HG03354 (cell line): ENCODE measurements at regions not wholly inside any gene's neighbourhood (a gene's known extent, or its start where the extent isn't known, plus 50 kb on each side); places are given as distances from the start of the nearest gene placed in this dataset.
"Not testable (repeated sequence)": the region's sequence is repeated elsewhere in the genome, so short reads cannot be mapped to it uniquely, and the experiment has no call there.

ENCODE experiments used
- ATAC-seq: cut with Tn5 transposase; IDR thresholded peaks from one replicate; pipeline ENCODE4 v1.9.1; 2021; ENCODE audit warnings: mild to moderate bottlenecking; ENCODE audit not compliant: unreplicated experiment, poor library complexity, severe bottlenecking

DNA sequence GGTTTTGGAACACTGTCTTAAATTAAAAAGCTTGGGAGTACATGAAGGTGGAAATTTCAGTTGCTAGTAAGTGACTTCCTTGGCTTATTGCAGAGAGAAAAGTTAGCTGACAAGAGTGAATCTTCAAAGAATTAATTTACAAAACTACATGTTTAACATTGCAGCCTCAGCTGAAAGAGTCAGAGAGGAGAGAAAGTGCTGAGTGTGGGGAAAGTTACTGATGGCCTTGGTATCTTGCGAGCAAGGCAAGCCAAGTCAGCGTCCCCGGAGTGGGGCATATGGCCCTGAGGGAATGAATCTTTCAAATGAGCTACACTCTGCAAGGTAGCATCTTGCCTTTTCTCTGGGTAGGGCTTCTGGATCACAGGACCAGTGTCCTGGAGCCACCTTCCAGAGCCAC, 131.3 kb downstream of the LPIN1 start:
- no peak for ATAC-seq

DNA sequence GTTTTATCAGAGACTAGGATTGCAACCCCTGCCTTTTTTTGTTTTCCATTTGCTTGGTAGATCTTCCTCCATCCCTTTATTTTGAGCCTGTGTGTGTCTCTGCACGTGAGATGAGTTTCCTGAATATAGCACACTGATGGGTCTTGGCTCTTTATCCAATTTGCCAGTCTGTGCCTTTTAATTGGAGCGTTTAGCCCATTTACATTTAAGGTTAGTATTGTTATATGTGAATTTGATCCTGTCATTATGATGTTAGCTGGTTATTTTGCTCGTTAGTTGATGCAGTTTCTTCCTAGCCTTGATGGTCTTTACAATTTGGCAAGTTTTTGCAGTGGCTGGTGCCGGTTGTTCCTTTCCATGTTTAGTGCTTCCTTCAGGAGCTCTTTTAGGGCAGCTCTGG, 138.8 kb downstream of the LPIN1 start:
- ATAC-seq, result not testable (repeated sequence)

DNA sequence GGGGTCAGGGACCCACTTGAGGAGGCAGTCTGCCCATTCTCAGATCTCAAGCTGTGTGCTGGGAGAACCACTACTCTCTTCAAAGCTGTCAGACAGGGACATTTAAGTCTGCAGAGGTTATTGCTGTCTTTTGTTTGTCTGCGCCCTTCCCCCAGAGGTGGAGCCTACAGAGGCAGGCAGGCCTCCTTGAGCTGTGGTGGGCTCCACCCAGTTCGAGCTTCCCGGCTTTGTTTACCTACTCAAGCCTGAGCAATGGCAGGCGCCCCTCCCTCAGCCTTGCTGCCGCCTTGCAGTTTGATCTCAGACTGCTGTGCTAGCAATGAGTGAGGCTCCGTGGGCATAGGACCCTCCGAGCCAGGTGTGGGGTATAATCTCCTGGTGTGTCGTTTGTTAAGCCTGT, 140.5 kb downstream of the LPIN1 start:
- ATAC-seq, result not testable (repeated sequence)

DNA sequence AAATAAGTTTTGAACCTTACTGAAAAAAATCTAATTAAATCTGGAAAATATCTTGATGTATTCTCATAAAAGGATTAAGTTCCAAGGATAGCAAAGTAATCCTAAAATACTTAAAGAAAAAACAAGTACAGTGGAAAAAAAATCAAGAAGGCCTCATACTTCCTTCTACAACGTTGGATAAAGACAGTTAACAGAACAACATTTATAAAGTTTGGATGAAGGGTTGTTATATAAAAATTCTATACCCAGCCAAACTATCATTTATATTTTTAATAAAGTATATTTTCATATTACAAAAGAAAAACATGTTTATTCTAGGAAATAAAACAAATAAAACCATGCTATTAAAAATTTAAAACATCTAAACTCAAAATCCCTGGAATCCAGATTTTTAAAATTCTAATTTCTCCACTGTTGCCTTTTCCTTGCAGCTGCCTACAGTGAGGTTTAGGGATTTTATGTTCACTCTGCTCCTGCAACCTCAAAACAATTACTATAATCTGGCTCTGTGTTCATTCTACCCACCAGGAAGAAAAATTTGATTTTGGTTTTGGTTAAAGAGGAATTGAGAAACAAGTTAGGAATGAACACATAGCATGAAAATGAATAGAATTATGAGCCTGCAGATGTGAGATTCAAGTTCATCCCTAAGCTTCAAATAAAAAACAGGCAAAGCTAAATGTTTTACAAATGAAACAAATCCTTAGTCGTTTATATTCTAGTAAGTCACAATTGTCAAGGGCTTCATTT, 142.8 kb downstream of the LPIN1 start:
- ATAC-seq, result no peak

DNA sequence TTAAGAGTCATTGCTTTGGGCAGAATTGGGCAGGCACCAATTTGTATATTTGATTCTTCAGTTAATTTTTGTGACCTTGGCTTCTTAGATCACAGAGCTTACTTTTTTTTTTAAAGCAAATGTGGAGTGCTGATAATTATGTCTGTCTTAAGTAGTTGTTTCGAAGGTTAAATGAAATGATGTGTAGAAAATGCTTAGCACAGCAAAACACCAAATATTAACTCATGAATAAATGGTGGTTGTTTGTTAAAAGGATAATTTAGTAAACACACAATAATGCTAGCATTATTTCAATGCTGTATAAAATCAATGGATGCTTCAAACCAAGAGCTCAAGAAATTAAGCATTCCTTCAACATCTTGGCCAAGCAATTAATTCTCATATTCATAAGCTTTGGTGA, 143.4 kb downstream of the LPIN1 start:
- ATAC-seq, result no peak

DNA sequence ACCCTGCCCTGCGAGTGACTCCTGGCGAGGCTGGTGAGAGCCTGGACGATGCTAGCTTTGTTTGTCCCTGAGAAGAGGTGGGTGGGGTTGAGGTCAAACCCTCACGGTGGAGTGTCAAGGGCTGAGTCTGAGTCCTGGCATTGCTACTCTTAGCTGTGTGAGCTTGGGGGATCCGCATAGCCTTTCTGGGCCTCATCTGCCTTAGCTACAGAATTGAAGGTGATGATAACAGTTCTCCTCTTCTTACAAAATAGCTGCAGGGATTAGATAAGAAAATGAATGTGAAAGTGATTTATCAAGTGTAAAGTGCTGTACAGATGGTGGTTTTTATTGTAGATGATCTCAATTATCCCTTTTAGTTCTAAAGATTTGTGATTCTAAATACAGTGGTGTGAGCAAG, 144.6 kb downstream of the LPIN1 start:
- ATAC-seq, result no peak

DNA sequence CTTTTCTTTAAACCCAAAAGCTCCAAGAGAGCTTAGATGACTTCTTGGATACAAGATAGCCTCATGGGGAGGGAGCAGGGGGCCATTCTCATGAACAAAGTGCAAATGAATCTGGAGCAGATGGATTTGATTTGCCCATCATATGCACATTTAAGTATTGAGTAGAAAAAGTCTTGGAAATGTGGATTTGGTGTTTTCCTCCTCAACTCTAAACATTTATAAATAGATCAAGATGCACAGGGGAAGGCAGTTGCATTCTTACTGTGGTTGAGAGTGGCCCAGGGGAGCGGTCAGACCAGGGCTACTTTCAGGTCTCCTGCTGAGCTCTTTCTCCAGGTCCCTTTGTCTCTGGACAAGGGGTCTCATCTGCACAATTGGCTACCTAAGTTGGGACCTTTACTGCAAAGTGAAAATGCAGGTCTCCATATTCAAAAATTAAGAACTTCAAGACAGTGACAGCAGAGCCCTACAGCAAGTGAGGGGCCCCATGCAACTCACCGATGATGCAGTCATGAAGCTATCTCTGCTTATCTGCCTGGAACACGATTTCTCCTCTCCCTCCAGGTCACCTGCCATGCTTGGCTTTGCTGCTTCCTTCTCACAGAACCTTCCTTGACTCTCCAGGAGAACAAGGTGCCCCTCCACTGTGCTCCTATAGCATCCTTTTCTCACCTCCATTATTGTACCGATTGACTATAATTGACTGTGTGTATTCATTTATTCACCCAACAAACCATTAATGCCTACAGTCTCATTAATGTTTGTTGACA, 145.4 kb downstream of the LPIN1 start:
- ATAC-seq, result no peak

DNA sequence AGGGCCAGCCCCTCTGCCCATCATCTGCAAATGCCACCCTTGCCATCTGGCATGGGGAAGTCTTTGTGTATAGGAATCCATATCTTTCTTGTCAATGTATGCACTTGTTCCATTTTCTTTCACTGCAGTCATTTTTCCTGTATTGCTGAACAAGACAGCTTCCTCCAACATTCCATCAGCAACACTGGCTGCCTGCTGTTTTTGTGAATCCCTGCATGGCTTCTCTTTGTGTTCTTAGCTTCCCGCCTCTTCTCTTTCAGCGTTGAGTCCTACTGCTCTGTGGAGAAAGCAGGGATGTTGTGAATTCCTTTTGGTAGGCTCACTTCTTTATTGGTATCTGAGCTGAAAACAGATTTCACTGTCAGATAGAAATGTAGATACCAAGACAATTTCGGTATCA, 150.0 kb downstream of the LPIN1 start:
- no peak for ATAC-seq

DNA sequence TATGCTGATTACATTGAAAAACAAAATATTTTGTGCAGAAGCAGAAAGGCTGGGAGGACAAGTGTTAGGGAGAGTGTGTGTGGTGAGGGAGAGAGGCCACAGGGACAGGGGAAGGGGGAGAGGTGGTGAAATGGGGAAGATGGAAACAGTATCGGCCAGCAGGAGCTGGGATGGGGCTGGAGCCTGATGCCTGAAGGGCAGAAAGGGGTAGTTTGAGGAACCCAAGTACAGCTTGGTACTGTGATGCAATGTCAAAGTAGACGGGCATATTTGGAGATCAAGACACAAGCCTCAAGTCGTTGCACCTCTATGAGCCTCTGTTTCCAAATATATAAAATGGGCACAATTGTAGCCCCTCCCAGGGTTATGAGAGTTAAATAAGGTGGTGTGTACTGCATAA, 152.1 kb downstream of the LPIN1 start:
- no peak for ATAC-seq

DNA sequence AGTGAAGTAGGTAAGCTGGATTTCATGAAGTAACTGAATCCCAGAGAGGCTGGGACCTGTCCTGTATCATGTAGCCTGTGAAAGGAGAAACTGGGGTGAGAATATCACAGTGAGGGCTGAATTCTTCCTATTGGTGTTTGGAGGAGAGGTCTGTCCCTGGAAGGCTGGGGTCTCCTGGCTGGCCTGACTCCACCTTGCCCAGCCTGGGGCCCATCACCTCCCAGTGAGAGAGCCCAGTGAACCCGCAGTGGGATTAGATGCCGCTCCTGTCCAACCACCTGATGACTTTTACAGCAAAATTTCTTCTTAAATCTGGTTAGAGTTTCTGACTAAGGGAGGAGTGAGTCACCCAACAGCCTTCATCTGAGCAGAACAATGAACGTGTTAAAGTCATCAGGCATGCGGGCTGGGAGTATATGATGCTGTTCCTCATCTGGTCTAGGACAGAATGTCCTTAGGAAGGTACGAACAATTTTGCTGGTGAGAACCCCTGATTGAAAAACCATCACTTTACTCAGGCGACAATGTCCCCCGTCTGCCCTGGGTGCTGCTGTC, 152.9 kb downstream of the LPIN1 start:
- ATAC-seq, result no peak

DNA sequence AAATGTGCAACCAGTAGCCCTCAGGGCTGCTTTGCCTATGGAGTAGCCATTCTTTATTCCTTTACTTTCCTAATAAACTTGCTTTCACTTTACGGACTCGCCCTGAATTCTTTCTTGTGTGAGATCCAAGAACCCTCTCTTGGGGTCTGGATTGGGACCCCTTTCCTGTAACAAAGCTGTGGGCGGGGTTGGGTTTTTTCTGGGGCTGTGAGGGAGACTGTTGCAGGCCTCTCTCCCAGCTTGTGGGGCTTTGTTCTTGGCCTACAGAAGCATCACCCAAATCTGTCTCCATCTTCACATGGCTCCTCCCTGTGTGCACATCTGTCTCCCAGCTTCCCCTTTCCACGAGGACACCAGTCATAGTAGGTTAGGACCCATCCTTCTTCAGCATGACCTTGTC, 154.5 kb downstream of the LPIN1 start:
- ATAC-seq, result not testable (repeated sequence)

DNA sequence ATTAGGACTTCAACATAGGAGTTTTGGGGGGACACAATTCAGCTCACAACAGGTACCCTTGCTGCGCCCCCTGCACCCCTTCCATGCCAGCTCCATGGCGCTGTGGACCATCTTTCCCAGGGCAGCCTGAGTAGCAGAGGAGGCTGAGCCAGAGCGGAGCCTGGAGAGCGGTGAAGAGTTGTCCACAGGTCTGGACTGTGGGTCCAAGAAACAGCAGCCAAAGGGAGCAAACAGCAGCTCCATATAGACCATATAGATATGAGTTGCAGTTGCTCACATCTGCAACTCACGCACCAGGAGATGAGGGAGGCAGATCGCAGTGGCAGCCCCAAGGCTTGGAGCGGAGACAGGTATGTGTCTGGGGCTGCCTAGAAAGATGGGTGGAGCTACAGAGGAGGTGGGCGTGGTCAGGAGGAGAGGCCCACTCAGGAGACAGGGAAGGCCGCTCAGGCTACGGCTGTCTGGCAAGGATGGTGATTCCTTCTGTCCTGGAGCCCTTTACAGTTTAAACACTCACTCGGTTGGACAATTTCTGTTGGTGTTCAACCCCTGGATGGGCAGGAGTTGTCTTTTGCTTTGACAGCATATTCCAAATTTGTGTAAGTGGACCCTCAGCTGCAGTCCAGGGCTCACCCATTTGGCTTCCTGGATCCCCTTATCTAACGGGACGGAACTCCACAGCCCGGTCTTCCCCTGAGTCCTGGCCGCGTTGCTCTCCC, 155.1 kb downstream of the LPIN1 start:
- no peak for ATAC-seq

DNA sequence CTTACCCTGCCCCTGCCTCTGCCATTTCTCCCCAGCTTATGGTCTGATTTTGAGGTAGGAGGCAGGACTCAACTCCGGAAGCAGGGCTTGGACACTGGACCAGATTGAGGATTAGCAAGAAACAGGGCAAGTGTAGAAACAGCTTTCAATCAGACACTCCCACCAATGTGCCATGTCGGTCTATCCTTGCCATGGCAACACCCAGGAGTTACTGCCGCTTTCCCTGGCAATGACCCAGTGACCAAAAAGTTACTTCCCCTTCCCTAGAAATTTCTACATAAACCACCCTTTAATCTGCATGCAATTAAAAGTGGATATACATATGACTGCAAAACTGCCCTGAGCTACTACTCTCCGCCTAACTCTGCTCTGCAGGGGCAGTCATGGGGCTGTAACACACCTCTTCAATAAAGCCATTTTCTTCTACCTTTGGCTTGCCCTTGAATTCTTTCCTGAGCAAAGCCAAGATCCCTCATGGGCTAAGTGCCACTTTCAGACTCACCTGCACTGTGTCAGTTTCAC, 156.7 kb downstream of the LPIN1 start:
- no peak for ATAC-seq

DNA sequence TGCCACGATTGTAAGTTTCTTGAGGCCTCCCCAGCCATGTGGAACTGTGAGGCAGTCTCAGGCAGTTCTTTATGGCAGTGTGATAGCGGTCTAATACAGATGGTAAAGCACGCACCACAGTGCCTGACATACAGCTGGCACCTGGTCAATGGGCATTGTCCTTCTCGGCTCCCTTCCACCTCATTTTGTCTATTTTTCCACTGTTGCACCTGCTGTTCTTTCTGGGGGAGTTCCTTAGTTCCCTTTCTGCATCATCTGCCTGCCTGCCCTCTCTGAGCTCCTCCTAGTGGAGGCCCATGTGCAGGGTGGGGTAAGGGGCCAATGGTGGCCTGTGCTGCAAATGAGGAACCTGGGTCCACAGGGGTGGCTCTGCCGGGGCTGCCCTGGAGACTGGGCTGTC, 157.6 kb downstream of the LPIN1 start:
- no peak for ATAC-seq

DNA sequence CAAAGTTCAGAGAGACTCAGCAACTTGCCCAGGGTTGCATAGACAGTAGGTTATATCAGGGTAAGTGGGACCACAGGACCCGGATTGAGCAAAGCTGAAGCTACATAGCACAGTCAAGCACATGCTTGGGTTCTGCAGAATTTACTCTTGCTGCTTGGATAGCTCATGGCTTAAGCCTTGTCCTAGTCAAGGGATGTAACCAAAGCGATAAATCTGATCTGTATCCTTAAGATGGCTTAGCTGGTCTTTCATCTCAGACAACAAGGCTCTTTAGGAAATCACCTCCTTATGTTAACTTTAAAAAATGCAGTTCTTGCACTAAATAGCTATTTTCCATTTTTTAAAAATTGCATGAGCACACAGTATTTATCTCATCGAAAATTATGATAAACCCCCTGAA, 158.5 kb downstream of the LPIN1 start:
- ATAC-seq, result no peak

DNA sequence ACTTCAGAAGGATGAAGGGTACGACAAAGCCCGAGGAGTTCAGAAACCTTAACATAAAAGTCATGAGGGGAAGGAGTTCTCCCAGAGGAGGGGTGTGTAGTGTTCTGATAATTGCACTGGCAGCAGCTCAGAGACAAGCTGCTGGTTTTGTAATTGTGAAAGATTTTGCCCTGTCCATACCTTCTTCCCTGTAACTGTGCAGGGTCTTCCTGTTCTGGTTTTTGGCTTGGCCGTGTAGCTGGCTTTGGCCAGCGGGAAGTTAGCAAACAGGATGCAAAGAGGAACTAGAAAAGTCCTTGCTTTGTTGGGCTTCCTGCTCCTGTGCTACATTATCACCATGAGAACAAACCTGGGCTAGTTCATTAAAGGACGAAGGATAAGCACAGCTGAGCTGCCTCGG, 160.8 kb downstream of the LPIN1 start:
- ATAC-seq, result no peak

DNA sequence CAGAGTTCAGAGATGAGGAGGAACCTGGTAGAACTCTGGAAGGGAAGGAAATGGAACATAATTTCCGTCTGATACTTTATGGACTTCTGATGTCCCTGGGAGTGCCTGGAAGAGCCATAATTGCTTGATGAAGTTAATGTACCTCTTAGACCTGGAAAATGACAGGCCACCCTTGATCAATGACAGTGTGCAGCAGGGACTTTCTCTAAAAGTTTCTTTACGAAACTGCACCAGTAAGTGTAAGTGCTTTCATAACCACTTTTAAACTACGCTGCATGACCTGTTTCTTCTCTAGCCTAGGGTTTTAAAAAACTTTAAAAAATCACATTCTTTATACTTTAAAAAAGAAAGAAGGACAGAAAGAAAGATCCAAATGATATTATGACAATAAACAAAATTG, 164.5 kb downstream of the LPIN1 start:
- no peak for ATAC-seq

DNA sequence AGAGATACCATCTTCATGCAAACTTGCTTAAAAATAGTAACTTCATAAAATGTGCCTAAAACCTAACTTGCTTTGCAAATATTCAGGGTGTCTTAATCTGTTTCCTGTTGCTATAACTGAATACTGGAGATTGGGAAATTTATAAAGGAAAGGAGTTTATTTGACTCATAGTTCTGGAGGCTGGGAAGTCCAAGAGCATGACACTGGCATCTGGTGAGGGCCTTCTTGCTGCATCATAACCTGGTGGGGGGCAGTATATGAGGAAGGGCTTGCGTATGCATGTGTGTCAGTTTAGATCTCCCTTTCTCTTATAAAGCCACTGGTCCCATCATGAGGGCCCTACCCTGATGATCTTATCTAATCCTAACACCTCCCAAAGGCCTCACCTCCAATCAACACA, 166.5 kb downstream of the LPIN1 start:
- ATAC-seq, result no peak

DNA sequence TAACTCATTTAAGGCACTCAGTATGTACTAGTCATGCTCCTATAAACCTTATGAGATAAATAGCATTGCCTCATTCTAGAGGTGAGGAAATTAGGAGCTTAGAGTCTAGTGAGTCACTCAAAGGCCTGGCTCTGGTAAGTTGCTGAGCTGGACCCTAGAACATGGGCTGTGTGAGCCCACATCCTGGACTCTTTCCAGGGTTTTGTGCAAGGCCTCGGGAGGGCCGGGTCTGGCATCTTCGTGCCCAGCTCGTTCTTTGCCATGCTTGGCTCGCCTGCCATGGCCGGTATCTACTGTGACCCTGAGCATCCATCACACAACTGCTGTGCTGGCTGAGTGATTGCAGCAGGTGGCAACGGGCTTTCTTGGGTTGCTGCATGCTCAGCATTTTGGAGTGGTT, 168.0 kb downstream of the LPIN1 start:
- ATAC-seq, result no peak

DNA sequence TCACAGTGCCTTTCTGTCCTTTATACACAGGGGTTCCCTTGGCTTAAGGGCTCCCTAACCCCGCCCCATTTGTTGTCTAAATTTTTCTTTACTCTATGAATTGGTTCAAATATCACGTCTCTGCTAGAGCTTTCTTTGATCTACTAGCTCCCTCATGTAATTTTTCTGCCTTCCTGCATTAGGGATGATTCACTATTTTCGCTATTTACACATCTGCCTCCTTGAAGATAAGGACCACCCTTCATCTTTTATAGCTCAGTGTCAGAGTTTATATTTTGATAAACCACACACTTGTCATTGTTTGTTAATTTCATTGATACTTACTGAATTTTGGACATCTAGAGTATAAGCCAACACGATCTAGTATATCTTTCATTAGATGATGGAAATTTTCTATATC, 169.2 kb downstream of the LPIN1 start:
- no peak for ATAC-seq
